Stimulated activated naive CD8-positive, alpha-beta T cell treated with anti-CD3 and anti-CD28 coated beads, Interleukin-15, amount 100 ng/mL, for 72 hours (primary cell): ENCODE measurements at regions not wholly inside any gene's neighbourhood (a gene's known extent, or its start where the extent isn't known, plus 50 kb on each side); places are given as distances from the start of the nearest gene placed in this dataset.
"Not testable (repeated sequence)": the region's sequence is repeated elsewhere in the genome, so short reads cannot be mapped to it uniquely, and the experiment has no call there.

ENCODE experiments used
- ATAC-seq: fragments of 150-1000 bp; cut with Tn5 transposase; 2 replicates; pipeline ENCODE4 v1.10.0; 2021; ENCODE audit warnings: mild to moderate bottlenecking, moderate library complexity
- DNase-seq, 2 donors: peaks; one replicate each; pipeline ENCODE4 v3.0.0; 2021 to 2022
- H3K27ac Mint-ChIP-seq, 2 donors: one replicate each; pipeline ENCODE4 v1.8.0; 2022; ENCODE audit warnings: mild to moderate bottlenecking in 2 of 2, mixed read lengths in 2 of 2, moderate library complexity in 2 of 2
- H3K27me3 Mint-ChIP-seq: one replicate; pipeline ENCODE4 v1.8.0; 2022; ENCODE audit warnings: mixed read lengths
- H3K4me1 Mint-ChIP-seq: one replicate; pipeline ENCODE4 v1.8.0; 2022; ENCODE audit warnings: mild to moderate bottlenecking, mixed read lengths
- H3K4me3 Mint-ChIP-seq, 2 donors: one replicate each; pipeline ENCODE4 v1.8.0; 2022; ENCODE audit warnings: mild to moderate bottlenecking in 2 of 2, mixed read lengths in 2 of 2, moderate library complexity in 1 of 2
- H3K9me3 Mint-ChIP-seq, 2 donors: one replicate each; pipeline ENCODE4 v1.8.0; 2022; ENCODE audit warnings: mixed read lengths in 2 of 2

DNA sequence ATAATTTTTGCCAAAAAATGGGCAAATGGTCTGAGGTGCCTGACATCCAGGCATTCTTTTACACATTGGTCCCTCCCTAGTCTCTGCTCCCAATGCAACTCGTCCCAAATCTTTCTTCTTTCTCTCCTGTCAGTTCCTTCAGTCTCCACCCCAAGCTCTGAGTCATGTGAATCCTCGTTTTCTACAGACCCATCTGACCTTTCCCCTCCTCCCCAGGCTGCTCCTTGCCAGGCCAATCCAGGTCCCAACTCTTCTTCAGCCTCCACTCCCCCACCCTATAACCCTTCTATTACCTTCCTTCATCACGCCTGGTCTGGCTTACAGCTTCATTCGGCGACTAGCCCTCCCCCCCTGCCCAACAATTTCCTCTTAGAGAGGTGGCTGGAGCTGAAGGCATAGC lies 55.3 kb downstream of the BBS10 start:
- not testable (repeated sequence) for ATAC-seq, H3K4me1 Mint-ChIP-seq, H3K27ac Mint-ChIP-seq, DNase-seq, H3K4me3 Mint-ChIP-seq
- peaks cover 24% of the 10 kb centered on the region for H3K27me3 Mint-ChIP-seq
- peaks cover 10 to 15% of the 10 kb centered on the region in 2 donors for H3K9me3 Mint-ChIP-seq

DNA sequence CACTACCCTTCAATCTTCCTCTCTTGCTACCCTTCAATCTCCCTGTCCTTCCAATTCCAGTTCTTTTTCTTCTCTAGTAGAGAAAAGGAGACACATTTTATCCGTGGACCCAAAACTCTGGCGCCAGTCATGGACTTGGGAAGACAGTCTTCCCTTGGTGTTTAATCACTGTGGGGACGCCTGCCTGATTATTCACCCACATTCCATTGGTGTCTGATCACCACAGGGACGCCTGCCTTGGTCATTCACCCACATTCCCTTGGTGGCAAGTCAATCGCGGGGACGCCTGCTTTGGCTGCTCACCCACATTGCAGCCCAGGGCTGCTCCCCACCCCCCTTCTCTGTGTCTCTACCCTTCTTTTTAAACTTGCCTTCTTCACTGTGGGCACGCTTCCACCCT lies 55.9 kb downstream of the BBS10 start:
- peaks cover 10 to 15% of the 10 kb centered on the region in 2 donors for H3K9me3 Mint-ChIP-seq
- peaks cover 24% of the 10 kb centered on the region for H3K27me3 Mint-ChIP-seq
- DNase-seq, ATAC-seq, H3K27ac Mint-ChIP-seq, H3K4me3 Mint-ChIP-seq, H3K4me1 Mint-ChIP-seq: not testable (repeated sequence)

GRCh38 chr12:76290963-76291859 lies 57.0 kb downstream of the BBS10 start:
- peaks cover 29% of the 10 kb centered on the region for H3K27me3 Mint-ChIP-seq
- peaks cover 10 to 15% of the 10 kb centered on the region in 2 donors for H3K9me3 Mint-ChIP-seq
- no peak overlapping the region for H3K4me3 Mint-ChIP-seq
- ATAC-seq = no peak
- DNase-seq = no peak
- H3K4me1 Mint-ChIP-seq = no peaks in the 10 kb centered on the region
- H3K27ac Mint-ChIP-seq = no peak overlapping the region

- Mint-ChIP-seq H3K27ac (no peak overlapping the region), H3K4me1 (no peaks in the 10 kb centered on the region), H3K9me3 (peaks cover 10 to 15% of the 10 kb centered on the region in 2 donors), H3K27me3 (peaks cover 34% of the 10 kb centered on the region), H3K4me3 (no peak overlapping the region)
- ATAC-seq (no peak), DNase-seq (no peak)
Measured at GRCh38 chr12:76288218-76288617, 60.0 kb downstream of the BBS10 start.

DNA sequence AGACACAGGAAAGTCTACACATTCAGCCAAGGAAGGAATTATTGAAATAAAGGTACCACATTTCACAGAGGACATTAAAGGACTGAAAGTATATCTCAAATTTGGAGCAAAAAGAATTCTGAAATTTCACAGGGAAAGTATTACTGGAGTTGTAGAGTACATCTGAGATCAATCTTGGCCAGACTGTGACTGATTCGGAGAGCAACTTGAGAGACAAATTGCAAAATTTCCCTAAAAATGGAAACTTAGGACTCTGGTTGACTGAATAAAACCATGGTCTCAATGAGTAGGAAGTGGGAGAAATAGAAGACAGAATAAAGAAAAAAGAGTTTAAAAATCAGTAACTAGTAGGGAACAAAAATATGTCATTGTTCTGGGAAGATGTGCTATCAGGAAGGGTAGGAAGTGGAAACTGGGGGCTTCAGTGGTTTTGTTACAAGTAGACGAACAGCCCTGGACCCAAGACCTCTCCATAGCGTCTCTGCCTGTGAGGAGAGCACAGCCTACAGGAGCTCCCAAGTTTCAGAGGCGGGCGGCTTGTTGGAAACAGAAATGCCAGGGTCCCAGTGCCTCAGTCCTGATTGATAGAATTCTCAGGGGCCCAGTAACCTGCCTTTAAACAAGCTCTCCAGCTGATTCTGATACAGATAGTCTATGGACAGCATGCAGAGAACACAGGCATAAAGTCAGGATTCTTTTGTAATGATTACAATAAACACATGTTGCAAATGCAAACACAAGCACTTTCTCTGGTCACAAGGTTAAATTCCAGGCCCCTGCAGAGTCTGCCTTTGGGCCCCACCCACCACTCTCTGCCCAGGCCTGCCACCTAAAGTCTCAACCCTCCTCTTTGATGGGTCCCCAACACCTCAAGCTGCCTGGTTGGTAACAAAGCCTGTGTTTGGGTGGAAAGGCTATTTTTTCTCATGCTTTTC lies 63.1 kb downstream of the BBS10 start:
- peaks cover 24% of the 10 kb centered on the region for H3K27me3 Mint-ChIP-seq
- no peak overlapping the region for H3K27ac Mint-ChIP-seq
- no peaks in the 10 kb centered on the region for H3K9me3 Mint-ChIP-seq
- H3K4me1 Mint-ChIP-seq = no peaks in the 10 kb centered on the region
- DNase-seq = no peak
- no peak for ATAC-seq
- no peak overlapping the region for H3K4me3 Mint-ChIP-seq

DNA sequence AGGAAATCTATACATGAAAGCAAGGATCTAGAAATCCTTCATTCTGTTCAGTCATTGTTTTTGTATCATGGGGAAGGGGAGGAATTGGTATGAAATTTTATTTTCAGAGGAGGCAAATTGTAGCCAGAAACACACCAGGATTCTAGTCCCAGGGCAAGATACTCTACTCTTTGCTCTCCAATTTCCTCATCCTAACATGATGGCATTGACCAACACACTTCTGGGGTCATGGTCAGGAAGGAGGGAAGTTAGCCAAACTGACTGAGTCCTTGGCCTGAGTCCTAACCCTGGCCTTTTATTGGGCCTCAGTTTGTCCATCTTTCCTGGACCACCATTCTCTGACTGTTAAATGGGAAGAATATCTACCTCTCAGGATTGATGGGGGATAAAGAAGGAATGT lies 65.5 kb downstream of the BBS10 start:
- Mint-ChIP-seq H3K27ac (no peak overlapping the region), H3K4me3 (no peak overlapping the region), H3K4me1 (no peaks in the 10 kb centered on the region), H3K27me3 (peaks cover 29% of the 10 kb centered on the region), H3K9me3 (no peaks in the 10 kb centered on the region)
- ATAC-seq (no peak), DNase-seq (no peak)

GRCh38 chr12:76277480-76277879 lies 70.7 kb downstream of the BBS10 start:
- no peak for DNase-seq
- H3K9me3 Mint-ChIP-seq = no peaks in the 10 kb centered on the region
- no peak for ATAC-seq
- no peak overlapping the region for H3K27ac Mint-ChIP-seq
- H3K4me1 Mint-ChIP-seq = peaks cover 22% of the 10 kb centered on the region
- no peak overlapping the region for H3K4me3 Mint-ChIP-seq
- H3K27me3 Mint-ChIP-seq = peaks cover 18% of the 10 kb centered on the region

- peaks cover 25% of the 10 kb centered on the region for H3K27me3 Mint-ChIP-seq
- no peaks in the 10 kb centered on the region for H3K9me3 Mint-ChIP-seq
- H3K27ac Mint-ChIP-seq = no peak overlapping the region
- DNase-seq (no peak), ATAC-seq (no peak)
- H3K4me1 Mint-ChIP-seq = peaks cover 22% of the 10 kb centered on the region
- H3K4me3 Mint-ChIP-seq = no peak overlapping the region
Measured at GRCh38 chr12:76276499-76277151, 71.6 kb downstream of the BBS10 start.

DNA sequence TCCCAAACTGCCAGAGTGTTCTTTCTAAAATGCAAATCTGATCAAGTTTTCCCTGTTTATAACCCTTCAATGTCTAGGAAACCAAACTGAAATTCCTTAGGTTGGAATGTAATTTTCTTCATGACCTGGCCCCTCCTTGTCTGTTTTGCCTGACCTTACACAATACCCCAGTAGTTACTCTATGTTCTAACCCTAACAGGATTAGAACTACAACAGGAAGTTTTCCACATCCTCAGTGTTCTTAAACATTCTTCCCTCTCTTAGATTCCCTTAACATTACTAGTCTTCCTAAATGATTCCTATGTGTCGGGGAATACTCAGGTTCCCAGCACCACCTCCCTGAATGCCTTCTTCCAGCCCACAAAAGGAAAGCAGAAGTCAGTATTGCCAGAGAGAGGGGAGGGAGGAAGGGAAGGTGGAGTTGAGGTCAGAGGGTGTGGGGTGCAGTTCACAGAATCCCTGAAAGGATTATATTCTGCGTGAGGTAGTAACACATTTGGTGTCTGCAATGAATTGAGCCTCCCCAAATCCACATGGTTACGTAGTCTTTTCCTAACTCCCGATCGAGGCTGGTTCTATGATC lies 72.6 kb downstream of the BBS10 start:
- H3K27me3 Mint-ChIP-seq = peaks cover 29% of the 10 kb centered on the region
- H3K4me3 Mint-ChIP-seq = no peak overlapping the region
- DNase-seq = no peak
- H3K9me3 Mint-ChIP-seq = no peaks in the 10 kb centered on the region
- no peak for ATAC-seq
- peaks cover 22% of the 10 kb centered on the region for H3K4me1 Mint-ChIP-seq
- peak overlapping the region in 1 of 2 donors; percentile 44 for H3K27ac Mint-ChIP-seq

DNA sequence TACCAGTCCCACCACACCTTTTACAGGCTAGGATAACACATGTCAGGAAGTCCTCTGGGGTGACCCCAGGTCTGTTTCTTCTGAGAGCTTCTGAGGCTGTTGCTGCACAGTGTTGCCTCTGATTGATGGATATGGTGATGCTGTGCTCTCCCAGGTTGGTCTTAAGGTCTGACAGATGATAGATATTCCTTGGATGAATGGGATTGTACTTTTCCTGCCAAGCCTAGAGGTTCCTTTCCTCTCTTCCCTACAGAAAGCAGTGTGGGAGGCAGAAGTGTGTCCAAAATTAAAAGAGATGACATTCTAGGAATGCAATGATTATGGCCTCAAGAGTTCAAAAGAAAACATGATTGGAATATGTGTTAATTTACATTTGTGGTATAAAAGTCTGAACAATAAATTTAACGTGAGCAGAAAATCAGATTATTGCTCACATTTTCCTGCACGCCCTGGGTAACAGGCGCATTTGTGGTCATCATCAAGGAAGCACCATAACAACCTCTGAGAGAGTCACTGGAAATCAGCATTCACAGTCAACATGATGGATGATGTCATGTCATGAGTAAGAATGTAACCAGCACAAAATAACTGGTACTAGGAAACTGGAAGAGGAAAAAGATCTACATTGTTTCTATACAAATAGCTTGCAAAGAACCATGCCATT lies 73.7 kb downstream of the BBS10 start:
- DNase-seq = peak; percentile 15 to 60
- peak overlapping the region in 1 of 2 donors; percentile 10 for H3K4me3 Mint-ChIP-seq
- peaks cover 28% of the 10 kb centered on the region for H3K27me3 Mint-ChIP-seq
- H3K4me1 Mint-ChIP-seq = peaks cover 22% of the 10 kb centered on the region
- peak overlapping the region; percentile 13 to 88 for H3K27ac Mint-ChIP-seq
- no peaks in the 10 kb centered on the region for H3K9me3 Mint-ChIP-seq
- ATAC-seq = peak; percentile 92

DNA sequence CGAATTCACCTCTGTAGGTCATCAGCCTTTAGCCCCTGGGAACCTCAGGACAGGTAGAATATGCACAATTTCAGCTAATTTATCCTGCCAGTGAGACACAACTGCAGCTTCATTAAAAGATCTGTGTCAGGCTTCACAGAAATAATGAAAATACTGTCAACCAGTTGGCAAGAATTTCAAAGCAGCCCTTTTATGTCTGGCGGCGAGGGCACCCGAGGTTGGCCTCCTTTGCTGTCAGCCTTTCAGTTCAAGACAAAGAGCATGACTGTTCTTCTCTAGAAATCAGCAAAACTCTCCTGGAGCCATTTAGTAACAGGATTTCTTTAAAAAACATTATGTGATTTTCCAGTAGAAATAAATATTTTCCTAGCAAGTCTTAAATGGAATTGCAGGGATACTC lies 75.9 kb downstream of the BBS10 start:
- peaks cover 22% of the 10 kb centered on the region for H3K27me3 Mint-ChIP-seq

DNA sequence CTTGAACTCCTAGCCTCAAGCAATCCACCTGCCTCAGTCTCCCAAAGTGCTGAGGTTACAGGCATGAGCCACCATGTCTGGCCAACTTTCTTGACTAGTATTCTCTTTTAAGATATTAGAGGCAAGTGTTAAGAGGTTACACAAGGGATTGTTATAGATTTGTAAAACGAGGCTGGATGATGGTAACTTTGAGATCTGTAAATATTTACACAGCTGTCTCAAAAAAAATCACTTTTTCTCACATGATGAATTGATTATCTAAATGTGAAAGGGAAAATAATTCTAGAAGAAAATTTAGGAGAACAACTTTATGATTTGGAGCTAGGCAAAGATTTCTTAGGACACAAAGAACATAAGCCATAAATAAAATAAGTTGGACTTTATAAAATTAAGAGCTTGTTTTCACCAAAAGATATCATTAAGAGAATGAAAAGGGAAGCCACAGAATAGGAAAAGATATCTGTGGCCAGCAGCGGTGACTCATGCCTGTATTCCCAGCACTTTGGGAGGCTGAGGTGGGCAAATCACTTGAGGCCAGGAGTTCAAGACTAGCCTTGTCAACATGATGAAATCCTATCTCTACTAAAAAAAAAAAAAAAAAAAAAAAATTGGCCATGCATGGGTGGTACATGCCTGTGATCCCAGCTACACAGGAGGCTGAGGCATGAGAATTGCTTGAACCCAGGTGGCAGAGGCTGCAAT lies 77.4 kb downstream of the BBS10 start:
- Mint-ChIP-seq H3K4me1 (peaks cover 21% of the 10 kb centered on the region), H3K4me3 (no peak overlapping the region), H3K27me3 (peaks cover 30% of the 10 kb centered on the region), H3K9me3 (no peaks in the 10 kb centered on the region), H3K27ac (no peak overlapping the region)
- DNase-seq = no peak
- no peak for ATAC-seq

More for the DNA sequence above, 75.9 kb downstream of the BBS10 start:
- no peak for ATAC-seq
- Mint-ChIP-seq H3K4me1 (peaks cover 22% of the 10 kb centered on the region), H3K27ac (no peak overlapping the region), H3K4me3 (no peak overlapping the region), H3K9me3 (no peaks in the 10 kb centered on the region)
- no peak for DNase-seq

DNA sequence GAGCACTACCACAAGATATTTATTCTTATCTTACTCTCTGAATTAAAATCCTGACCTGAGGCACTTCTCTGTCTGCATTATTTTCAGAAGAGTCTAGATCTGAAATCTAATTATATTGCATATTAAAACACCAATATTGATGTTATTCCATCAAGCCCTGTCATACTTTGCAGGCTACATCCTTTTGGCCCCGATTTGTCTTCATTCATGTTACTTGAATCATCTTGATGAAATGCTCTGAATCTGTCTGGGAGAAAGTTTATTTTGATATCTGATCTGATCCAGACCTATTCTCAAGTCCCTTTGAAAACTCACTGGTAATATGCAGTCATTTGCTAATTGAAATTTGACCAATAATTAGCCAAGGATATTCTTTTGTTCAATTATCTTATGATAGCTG lies 79.9 kb downstream of the BBS10 start:
- Mint-ChIP-seq H3K9me3 (no peaks in the 10 kb centered on the region), H3K4me3 (no peak overlapping the region)
- no peak for DNase-seq

DNA sequence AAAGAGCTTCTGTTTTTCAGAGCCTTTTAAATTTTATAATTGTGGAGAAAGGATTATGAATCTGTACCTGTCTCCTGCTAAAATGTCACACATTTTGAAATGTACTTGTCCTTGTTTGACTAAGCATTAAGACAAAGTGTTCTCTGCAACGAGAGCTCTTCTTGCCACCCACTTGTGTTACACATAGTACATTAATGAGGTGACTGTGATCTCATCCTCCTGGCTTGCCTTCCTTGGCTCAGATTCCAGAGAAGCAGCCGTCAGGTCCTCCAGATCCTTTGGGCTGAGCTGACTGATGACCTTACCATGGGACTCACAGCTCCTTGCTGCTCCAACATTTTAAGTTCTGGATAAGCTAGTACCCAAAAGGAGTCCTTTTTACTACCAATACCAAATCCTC lies 81.4 kb downstream of the BBS10 start:
- Mint-ChIP-seq H3K4me3 (no peak overlapping the region), H3K4me1 (no peaks in the 10 kb centered on the region), H3K27me3 (peaks cover 41% of the 10 kb centered on the region), H3K9me3 (peaks cover 0 to 2% of the 10 kb centered on the region in 2 donors), H3K27ac (no peak overlapping the region)
- ATAC-seq (no peak), DNase-seq (no peak)

More for the DNA sequence above, 79.9 kb downstream of the BBS10 start:
- H3K27ac Mint-ChIP-seq = no peak overlapping the region
- peaks cover 39% of the 10 kb centered on the region for H3K27me3 Mint-ChIP-seq
- no peaks in the 10 kb centered on the region for H3K4me1 Mint-ChIP-seq
- no peak for ATAC-seq
